GM20000 (cell line): ENCODE measurements at regions not wholly inside any gene's neighbourhood (a gene's known extent, or its start where the extent isn't known, plus 50 kb on each side); places are given as distances from the start of the nearest gene placed in this dataset.
"Not testable (repeated sequence)": the region's sequence is repeated elsewhere in the genome, so short reads cannot be mapped to it uniquely, and the experiment has no call there.

Experiments
- DNase-seq: peaks from one replicate; pipeline ENCODE4 v3.0.0; 2012; ENCODE audit warnings: low spot score
- CTCF ChIP-seq: IDR thresholded peaks from 2 replicates; pipeline ENCODE4 v1.5.1; 2012; ENCODE audit warnings: mild to moderate bottlenecking, control low read depth; ENCODE audit errors: extremely low read depth, missing control alignments

GRCh38 chr3:166274351-166275023 lies 437.3 kb upstream of the BCHE start:
- DNase-seq = no peak
- no peak for TF ChIP-seq CTCF

- DNase-seq = no peak
- no peak for TF ChIP-seq CTCF
Measured at GRCh38 chr3:166270429-166270828, 433.2 kb upstream of the BCHE start.

- DNase-seq = no peak
Measured at GRCh38 chr3:166265153-166265552, 427.9 kb upstream of the BCHE start.

GRCh38 chr3:166263460-166263859 lies 426.2 kb upstream of the BCHE start:
- TF ChIP-seq CTCF = no peak
- no peak for DNase-seq

More at GRCh38 chr3:166265153-166265552, 427.9 kb upstream of the BCHE start:
- no peak for TF ChIP-seq CTCF

- DNase-seq = not testable (repeated sequence)
Measured at GRCh38 chr3:166258293-166258850, 421.1 kb upstream of the BCHE start.

GRCh38 chr3:166257715-166258114 lies 420.5 kb upstream of the BCHE start:
- DNase-seq = no peak
- no peak for TF ChIP-seq CTCF

- no peak for TF ChIP-seq CTCF
- no peak for DNase-seq
Measured at GRCh38 chr3:166248784-166249183, 411.6 kb upstream of the BCHE start.

GRCh38 chr3:166243511-166243910 lies 406.3 kb upstream of the BCHE start:
- DNase-seq = no peak
- no peak for TF ChIP-seq CTCF
